ENCODE measurements at regions not wholly inside any gene's neighbourhood (a gene's known extent, or its start where the extent isn't known, plus 50 kb on each side); places are given as distances from the start of the nearest gene placed in this dataset.
A peak's percentile ranks its signal among the peaks of the same experiment; 100 is the strongest.

DNA sequence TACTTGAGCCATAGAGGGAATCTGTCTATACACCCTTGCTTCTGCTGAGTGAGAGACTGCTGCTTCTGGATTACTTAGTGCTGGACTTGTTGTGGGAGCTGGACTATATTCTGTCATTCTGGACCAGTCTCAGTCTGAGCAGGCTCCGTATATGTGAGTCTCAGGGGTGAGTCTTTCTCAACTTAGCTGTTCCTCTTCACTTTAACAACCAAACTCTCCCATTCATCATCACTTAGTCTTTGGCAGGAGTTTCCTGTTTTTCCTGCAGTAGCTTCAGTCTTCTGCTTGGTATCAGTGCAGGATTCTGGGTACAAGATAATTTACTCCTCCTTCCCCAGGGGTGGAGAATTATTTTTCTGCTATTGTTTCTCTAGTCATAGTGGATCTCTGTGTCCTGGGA, 779.5 kb downstream of the METTL15 start:
- no peaks in the 10 kb centered on the region for H3K36me3 Mint-ChIP-seq (ENCODE audit: insufficient read depth in 2 of 2)
- H3K4me3 Mint-ChIP-seq = no peak overlapping the region
- H3K27me3 Mint-ChIP-seq (ENCODE audit: low read depth) = no peaks in the 10 kb centered on the region
- peaks cover 9 to 14% of the 10 kb centered on the region in 2 donors for H3K9me3 Mint-ChIP-seq
- no peak for ATAC-seq (replicated peaks in 1 of 2)
- no peaks in the 10 kb centered on the region for H3K4me1 Mint-ChIP-seq (ENCODE audit: low read depth)
- no peak overlapping the region for H3K27ac Mint-ChIP-seq
- no peak for DNase-seq

DNA sequence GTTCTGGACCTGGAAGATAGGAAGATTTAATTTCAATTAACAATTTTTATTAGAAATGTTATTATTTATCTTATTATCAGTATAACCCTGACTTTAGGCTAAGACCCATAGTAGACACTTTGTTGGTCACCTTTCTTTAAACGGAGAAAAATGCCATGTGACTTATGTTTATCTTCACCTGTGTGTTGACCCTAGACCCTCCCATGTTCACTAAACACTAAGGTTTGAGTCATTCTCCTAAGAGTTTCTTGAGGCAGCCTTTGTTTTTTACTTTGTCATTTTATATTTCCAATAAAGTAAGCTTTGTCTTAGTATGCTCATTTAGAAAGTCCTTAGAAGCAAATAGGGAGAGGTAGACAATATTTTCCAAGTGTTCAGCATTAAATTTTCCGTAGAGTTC, 771.7 kb downstream of the METTL15 start:
- no peak for DNase-seq
- no peak overlapping the region for H3K27ac Mint-ChIP-seq
- no peaks in the 10 kb centered on the region for H3K4me1 Mint-ChIP-seq (ENCODE audit: low read depth)
- no peaks in the 10 kb centered on the region for H3K27me3 Mint-ChIP-seq (ENCODE audit: low read depth)
- H3K4me3 Mint-ChIP-seq = no peak overlapping the region
- H3K9me3 Mint-ChIP-seq = peaks cover 9% of the 10 kb centered on the region in 2 donors
- H3K36me3 Mint-ChIP-seq (ENCODE audit: insufficient read depth in 2 of 2) = no peaks in the 10 kb centered on the region
- ATAC-seq (replicated peaks in 1 of 2) = no peak

DNA sequence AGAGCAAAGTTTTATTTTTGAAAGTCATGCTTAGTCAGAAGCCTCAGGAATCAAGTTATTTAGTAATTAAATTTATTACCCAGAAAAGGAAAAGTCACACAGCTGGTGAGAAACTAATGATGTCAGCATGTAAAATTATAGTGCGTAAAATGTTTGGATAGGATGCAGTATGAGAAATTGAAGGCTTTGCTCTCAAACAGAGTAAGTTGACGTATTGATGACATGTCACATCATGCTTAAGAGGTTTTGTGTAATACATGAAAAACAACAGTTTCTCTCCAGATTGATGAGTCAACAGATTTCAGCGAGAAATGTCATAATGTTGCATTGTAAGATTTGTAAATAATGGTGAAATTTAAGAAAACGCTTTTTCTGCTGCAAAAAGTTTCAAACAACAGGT, 769.8 kb downstream of the METTL15 start:
- DNase-seq (no peak), ATAC-seq (replicated peaks in 1 of 2) (no peak)
- no peaks in the 10 kb centered on the region for H3K4me1 Mint-ChIP-seq (ENCODE audit: low read depth)
- H3K27ac Mint-ChIP-seq = no peak overlapping the region
- H3K9me3 Mint-ChIP-seq = peaks cover 4 to 7% of the 10 kb centered on the region in 2 donors
- no peaks in the 10 kb centered on the region for H3K36me3 Mint-ChIP-seq (ENCODE audit: insufficient read depth in 2 of 2)
- H3K4me3 Mint-ChIP-seq = no peak overlapping the region
- H3K27me3 Mint-ChIP-seq (ENCODE audit: low read depth) = no peaks in the 10 kb centered on the region

DNA sequence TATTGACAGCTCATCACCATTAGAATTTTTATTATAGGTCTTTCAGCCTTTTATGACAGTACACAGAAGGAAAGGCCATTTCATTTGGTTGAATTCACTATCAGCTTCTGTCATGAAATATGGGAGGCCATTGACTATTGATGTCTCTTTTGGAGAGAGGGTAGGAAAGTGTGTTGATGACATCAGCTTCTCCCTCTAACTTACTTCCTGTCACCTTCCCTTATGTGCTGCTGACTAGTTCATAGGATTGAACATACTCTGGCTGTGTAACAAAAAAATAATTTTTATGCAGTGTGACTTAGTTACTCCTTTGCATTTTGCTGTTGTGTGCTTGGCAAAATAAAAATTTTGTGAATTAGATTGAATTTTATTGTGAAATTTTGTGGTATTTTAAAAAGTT, 769.2 kb downstream of the METTL15 start:
- H3K4me3 Mint-ChIP-seq = no peak overlapping the region
- H3K9me3 Mint-ChIP-seq = peaks cover under 1 to 3% of the 10 kb centered on the region in 2 donors
- H3K36me3 Mint-ChIP-seq (ENCODE audit: insufficient read depth in 2 of 2) = no peaks in the 10 kb centered on the region
- no peaks in the 10 kb centered on the region for H3K4me1 Mint-ChIP-seq (ENCODE audit: low read depth)
- ATAC-seq (replicated peaks in 1 of 2) (no peak), DNase-seq (no peak)
- no peak overlapping the region for H3K27ac Mint-ChIP-seq
- H3K27me3 Mint-ChIP-seq (ENCODE audit: low read depth) = no peaks in the 10 kb centered on the region

DNA sequence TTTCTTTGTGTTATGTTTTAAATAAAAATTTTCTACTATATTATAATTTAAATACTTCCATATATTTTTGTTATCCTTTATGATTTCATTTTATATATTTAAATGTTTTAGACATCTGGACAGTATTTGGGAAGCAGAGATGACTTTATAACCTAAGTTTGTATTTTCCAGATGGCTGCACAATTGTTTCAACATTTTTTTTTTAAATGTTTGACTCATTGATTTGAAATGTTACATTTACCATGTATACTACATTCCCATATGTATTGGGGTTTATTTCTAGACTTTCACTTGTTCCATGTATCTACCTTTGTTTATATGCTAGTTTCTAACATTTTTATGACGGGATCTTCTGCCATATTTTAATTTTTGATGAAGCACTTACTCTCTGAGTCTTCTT, 766.5 kb downstream of the METTL15 start:
- DNase-seq (no peak), ATAC-seq (replicated peaks in 1 of 2) (no peak)
- Mint-ChIP-seq H3K4me1 (ENCODE audit: low read depth) (no peaks in the 10 kb centered on the region), H3K4me3 (no peak overlapping the region), H3K27me3 (ENCODE audit: low read depth) (no peaks in the 10 kb centered on the region), H3K9me3 (peaks cover 0 to 2% of the 10 kb centered on the region in 2 donors), H3K27ac (no peak overlapping the region), H3K36me3 (ENCODE audit: insufficient read depth in 2 of 2) (no peaks in the 10 kb centered on the region)

DNA sequence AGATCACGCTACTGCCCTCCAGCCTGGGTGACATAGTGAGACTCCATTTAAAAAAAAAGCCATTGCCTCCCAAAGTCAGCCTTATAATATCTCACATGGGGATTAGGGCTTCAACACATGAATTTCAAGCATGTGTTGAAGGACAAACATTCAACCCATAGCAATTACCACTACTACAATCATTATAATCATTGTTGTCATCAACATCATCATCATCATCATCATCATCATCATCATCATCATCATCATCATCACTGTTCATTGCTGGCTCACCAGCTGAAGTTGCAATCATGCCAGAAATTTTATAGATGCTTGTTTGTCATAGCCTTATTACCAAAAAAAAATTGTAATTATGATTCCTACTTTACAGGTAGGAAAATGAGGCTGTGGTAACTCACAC, 762.9 kb downstream of the METTL15 start:
- H3K27me3 Mint-ChIP-seq (ENCODE audit: low read depth) = no peaks in the 10 kb centered on the region
- peaks cover 1 to 2% of the 10 kb centered on the region in 2 donors for H3K9me3 Mint-ChIP-seq
- H3K4me1 Mint-ChIP-seq (ENCODE audit: low read depth) = no peaks in the 10 kb centered on the region
- H3K4me3 Mint-ChIP-seq = no peak overlapping the region
- no peaks in the 10 kb centered on the region for H3K36me3 Mint-ChIP-seq (ENCODE audit: insufficient read depth in 2 of 2)
- H3K27ac Mint-ChIP-seq = no peak overlapping the region
- ATAC-seq (replicated peaks in 1 of 2) (no peak), DNase-seq (no peak)

DNA sequence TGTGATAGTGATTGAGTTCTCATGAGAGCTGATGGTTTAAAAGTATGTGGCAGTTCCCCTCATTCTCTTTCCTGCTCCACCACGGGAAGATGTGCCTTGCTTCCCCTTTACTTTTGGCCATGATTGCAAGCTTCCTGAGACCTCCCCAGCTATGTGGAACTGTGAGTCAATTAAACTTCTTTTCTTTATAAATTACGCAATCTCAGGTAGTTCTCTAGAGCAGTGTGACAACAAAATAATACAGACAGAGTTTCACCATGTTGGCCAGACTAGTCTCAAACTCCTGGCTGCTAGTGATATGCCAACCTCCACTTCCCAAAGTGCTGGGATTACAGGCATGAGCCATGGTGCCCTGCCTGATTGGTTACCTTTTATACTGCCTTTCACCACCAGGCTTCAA, 755.2 kb downstream of the METTL15 start:
- DNase-seq (no peak), ATAC-seq (replicated peaks in 1 of 2) (no peak)
- no peaks in the 10 kb centered on the region for H3K27me3 Mint-ChIP-seq (ENCODE audit: low read depth)
- no peak overlapping the region for H3K27ac Mint-ChIP-seq
- H3K9me3 Mint-ChIP-seq = peaks cover 8 to 14% of the 10 kb centered on the region in 2 donors
- no peak overlapping the region for H3K4me3 Mint-ChIP-seq
- no peaks in the 10 kb centered on the region for H3K4me1 Mint-ChIP-seq (ENCODE audit: low read depth)
- no peaks in the 10 kb centered on the region for H3K36me3 Mint-ChIP-seq (ENCODE audit: insufficient read depth in 2 of 2)

DNA sequence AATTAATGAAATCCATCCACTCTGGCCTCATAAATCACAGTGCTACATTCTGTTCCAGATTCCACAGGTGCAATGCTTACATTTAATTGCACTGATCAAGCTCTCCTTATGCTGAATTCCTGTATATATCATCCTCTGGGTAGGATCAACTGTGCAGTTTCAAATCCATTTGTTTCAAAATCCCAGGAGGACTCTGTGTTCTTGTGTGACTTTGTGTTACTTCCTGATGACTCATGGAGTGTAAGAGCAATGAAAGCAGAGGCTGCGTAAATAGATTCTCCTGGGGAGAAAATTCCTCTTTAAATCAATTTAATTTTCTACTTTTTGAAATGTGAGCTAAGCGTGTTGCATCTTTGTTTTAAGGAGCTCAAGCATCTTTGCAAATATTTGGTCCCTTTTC, 752.7 kb downstream of the METTL15 start:
- Mint-ChIP-seq H3K9me3 (peaks cover 18% of the 10 kb centered on the region in 2 donors), H3K4me1 (ENCODE audit: low read depth) (no peaks in the 10 kb centered on the region), H3K36me3 (ENCODE audit: insufficient read depth in 2 of 2) (no peaks in the 10 kb centered on the region), H3K27me3 (ENCODE audit: low read depth) (no peaks in the 10 kb centered on the region), H3K4me3 (no peak overlapping the region), H3K27ac (peak overlapping the region; percentile 40)
- ATAC-seq (replicated peaks in 1 of 2) (no peak), DNase-seq (no peak)

DNA sequence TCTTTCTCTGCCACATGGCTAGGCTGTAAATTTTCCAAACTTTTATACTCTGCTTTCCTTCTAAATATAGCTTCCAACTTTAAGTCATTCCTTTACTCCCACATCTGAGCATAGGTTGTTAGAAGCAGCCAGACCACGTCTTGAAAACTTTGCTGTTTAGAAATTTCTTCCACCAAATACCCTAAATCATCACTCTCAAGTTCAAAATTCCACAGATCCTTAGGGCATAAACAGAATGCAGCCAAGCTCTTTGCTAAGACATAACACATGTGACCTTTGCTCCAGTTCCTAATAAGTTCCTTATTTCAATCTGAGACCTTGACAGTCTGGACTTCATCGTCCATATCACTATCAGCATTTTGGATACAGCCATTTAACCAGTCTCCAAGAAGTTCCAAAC, 749.9 kb downstream of the METTL15 start:
- Mint-ChIP-seq H3K27me3 (ENCODE audit: low read depth) (no peaks in the 10 kb centered on the region), H3K9me3 (peaks cover 15 to 19% of the 10 kb centered on the region in 2 donors), H3K4me3 (no peak overlapping the region), H3K36me3 (ENCODE audit: insufficient read depth in 2 of 2) (no peaks in the 10 kb centered on the region), H3K27ac (no peak overlapping the region), H3K4me1 (ENCODE audit: low read depth) (no peaks in the 10 kb centered on the region)
- no peak for DNase-seq
- no peak for ATAC-seq (replicated peaks in 1 of 2)

DNA sequence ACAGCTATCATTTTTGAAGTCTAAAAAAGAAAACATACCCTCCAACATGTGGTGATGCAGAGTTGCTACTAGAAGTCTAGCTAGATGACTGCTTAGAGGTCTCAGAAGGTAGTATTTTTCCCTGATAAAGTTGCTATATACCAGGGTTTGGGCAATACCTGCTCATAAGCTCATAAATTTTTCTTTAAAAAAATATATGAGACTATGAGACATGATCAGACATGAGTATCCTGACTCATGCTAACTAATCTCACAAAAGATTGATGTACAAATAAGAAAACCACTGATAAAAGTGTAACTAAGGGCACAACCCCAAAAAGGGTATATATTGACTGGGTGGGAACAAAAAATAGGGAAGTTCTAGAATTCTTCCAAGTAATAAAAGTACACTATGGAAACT, 740.9 kb downstream of the METTL15 start:
- Mint-ChIP-seq H3K4me3 (no peak overlapping the region), H3K27me3 (ENCODE audit: low read depth) (no peaks in the 10 kb centered on the region)

DNA sequence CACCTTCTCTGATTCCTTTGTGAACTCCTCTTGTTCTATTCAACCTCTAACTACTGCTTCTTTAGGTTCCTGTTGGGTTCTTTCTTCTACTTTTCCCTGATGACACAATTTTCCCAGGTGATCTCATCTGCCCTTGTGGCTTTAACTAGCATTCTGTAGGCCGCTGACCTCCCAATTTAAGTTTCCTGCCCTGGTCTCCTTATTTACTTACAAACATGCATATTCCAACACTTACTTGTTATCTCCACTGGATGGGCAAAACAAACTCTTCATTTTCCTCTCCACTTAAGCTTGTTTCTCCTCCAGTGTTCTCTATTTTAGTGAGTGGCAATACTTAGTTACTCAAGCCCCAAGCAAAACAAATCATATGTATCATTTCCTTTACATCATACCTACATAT, 734.5 kb downstream of the METTL15 start:
- no peaks in the 10 kb centered on the region for H3K27me3 Mint-ChIP-seq (ENCODE audit: low read depth)
- H3K4me3 Mint-ChIP-seq = no peak overlapping the region
- no peaks in the 10 kb centered on the region for H3K4me1 Mint-ChIP-seq (ENCODE audit: low read depth)
- H3K27ac Mint-ChIP-seq = no peak overlapping the region
- DNase-seq (no peak), ATAC-seq (replicated peaks in 1 of 2) (no peak)
- peaks cover under 1 to 2% of the 10 kb centered on the region in 2 donors for H3K9me3 Mint-ChIP-seq
- no peaks in the 10 kb centered on the region for H3K36me3 Mint-ChIP-seq (ENCODE audit: insufficient read depth in 2 of 2)

More for the DNA sequence above, 740.9 kb downstream of the METTL15 start:
- no peaks in the 10 kb centered on the region for H3K4me1 Mint-ChIP-seq (ENCODE audit: low read depth)
- peaks cover 9 to 13% of the 10 kb centered on the region in 2 donors for H3K9me3 Mint-ChIP-seq
- DNase-seq = no peak
- ATAC-seq (replicated peaks in 1 of 2) = no peak
- no peaks in the 10 kb centered on the region for H3K36me3 Mint-ChIP-seq (ENCODE audit: insufficient read depth in 2 of 2)
- H3K27ac Mint-ChIP-seq = no peak overlapping the region

DNA sequence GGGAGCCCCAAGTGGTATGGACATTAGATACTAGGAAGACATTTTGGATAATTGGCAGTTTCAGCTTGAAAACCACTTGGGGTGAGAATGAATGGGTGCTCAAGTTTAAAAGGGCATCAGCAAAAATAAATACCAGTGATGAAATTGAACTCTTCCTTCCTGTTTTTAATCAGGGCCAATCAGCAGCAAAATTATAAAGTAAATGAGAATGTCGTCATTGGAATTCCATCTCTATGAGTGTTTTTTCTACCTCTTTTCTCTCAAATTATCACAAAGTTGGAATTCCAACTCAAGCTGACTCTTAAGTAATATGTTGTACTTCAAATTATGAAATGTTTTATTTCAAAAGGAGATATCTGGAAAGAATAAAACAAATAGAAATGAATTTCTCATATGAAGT, 730.6 kb downstream of the METTL15 start:
- H3K4me1 Mint-ChIP-seq (ENCODE audit: low read depth) = no peaks in the 10 kb centered on the region
- no peak overlapping the region for H3K4me3 Mint-ChIP-seq
- no peak overlapping the region for H3K27ac Mint-ChIP-seq
- DNase-seq (no peak), ATAC-seq (replicated peaks in 1 of 2) (no peak)
- H3K36me3 Mint-ChIP-seq (ENCODE audit: insufficient read depth in 2 of 2) = no peaks in the 10 kb centered on the region
- no peaks in the 10 kb centered on the region for H3K27me3 Mint-ChIP-seq (ENCODE audit: low read depth)
- peaks cover 7 to 15% of the 10 kb centered on the region in 2 donors for H3K9me3 Mint-ChIP-seq

DNA sequence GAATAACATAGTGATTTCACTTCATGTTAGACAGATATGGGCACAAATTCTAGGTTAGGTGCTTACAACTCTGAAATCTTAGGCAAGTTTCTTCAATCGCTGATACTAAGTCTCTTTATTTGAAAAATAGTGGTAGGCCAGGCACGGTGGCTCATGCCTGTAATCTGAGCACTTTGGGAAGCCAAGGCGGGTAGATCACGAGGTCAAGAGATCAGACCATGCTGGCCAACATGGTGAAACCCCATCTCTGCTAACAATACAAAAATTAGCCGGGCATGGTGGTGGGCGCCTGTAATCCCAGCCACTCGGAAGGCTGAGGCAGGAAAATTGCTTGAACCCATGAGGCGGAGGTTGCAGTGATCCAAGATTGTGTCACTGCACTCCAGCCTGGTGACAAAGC, 729.4 kb downstream of the METTL15 start:
- Mint-ChIP-seq H3K27ac (no peak overlapping the region), H3K4me1 (ENCODE audit: low read depth) (no peaks in the 10 kb centered on the region), H3K4me3 (no peak overlapping the region), H3K27me3 (ENCODE audit: low read depth) (no peaks in the 10 kb centered on the region), H3K36me3 (ENCODE audit: insufficient read depth in 2 of 2) (no peaks in the 10 kb centered on the region), H3K9me3 (peaks cover 9 to 15% of the 10 kb centered on the region in 2 donors)
- ATAC-seq (replicated peaks in 1 of 2) (no peak), DNase-seq (no peak)

DNA sequence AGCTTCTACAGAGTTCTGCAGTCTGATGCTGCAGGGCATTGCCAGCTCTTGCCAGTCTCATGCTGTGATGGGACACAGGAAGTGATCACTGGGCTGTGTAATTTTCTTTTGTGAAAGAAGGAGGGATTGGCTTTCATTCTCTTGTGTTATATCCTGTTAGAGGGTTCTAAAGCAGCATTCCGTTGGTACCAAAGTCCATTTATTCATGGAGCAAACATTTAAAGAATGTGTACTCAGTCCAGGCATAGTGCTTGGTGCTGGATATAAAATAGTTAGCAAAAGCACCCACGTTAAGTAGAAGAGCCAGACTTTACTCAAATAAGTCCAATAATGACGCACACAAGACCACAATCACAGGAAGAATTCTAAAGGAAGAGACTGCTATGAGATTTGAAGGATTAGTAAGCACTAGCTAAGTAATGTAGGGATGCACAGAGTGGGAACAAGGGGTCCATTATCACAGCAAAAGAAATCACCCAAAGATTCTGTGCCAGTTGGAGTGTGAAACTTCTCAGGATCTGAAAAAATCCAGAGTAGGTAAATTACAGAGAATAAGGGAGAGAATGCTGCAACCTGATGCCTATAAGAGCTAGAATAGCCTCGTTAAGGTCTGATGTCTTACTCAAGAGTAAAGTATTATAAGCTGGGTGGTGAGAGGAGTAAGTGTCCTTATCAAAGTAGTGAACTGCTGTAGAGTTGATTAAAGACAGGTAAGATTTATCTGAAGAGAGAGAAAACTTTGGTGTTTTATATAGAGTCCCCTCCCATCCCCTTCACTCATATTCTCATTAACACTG, 728.3 kb downstream of the METTL15 start:
- peaks cover 9 to 15% of the 10 kb centered on the region in 2 donors for H3K9me3 Mint-ChIP-seq
- H3K4me1 Mint-ChIP-seq (ENCODE audit: low read depth) = no peaks in the 10 kb centered on the region
- no peaks in the 10 kb centered on the region for H3K36me3 Mint-ChIP-seq (ENCODE audit: insufficient read depth in 2 of 2)
- DNase-seq = no peak
- H3K4me3 Mint-ChIP-seq = no peak overlapping the region
- no peak overlapping the region for H3K27ac Mint-ChIP-seq
- no peak for ATAC-seq (replicated peaks in 1 of 2)
- H3K27me3 Mint-ChIP-seq (ENCODE audit: low read depth) = no peaks in the 10 kb centered on the region
